Progenitor cell of endocrine pancreas (in vitro differentiated cells): ENCODE measurements at regions not wholly inside any gene's neighbourhood (a gene's known extent, or its start where the extent isn't known, plus 50 kb on each side); places are given as distances from the start of the nearest gene placed in this dataset.

Source experiments
- DNase-seq: peaks from one replicate; pipeline ENCODE4 v3.0.0; 2021; ENCODE audit warnings: low spot score; ENCODE audit not compliant: unreplicated experiment
- H3K27ac Mint-ChIP-seq: 2 replicates; pipeline ENCODE4 v1.8.0; 2021; ENCODE audit warnings: mild to moderate bottlenecking, moderate library complexity, mixed read lengths
- H3K27me3 Mint-ChIP-seq: 2 replicates; pipeline ENCODE4 v1.8.0; 2021; ENCODE audit warnings: mixed read lengths
- H3K36me3 Mint-ChIP-seq: 2 replicates; pipeline ENCODE4 v1.8.0; 2022; ENCODE audit warnings: mixed read lengths; ENCODE audit not compliant: insufficient read depth
- H3K4me1 Mint-ChIP-seq: 2 replicates; pipeline ENCODE4 v1.8.0; 2021; ENCODE audit warnings: low read depth, mixed read lengths
- H3K4me3 Mint-ChIP-seq: 2 replicates; pipeline ENCODE4 v1.8.0; 2021; ENCODE audit warnings: low read depth, mild to moderate bottlenecking, moderate library complexity, mixed read lengths
- H3K9me3 Mint-ChIP-seq: 2 replicates; pipeline ENCODE4 v1.8.0; 2021; ENCODE audit warnings: low read depth, mixed read lengths
- CTCF ChIP-seq: fragments of 200-600 bp; sonication (generic); IDR thresholded peaks from one replicate; pipeline ENCODE4 v1.5.0; 2021; ENCODE audit warnings: antibody characterized with exemption, mild to moderate bottlenecking; ENCODE audit not compliant: unreplicated experiment

DNA sequence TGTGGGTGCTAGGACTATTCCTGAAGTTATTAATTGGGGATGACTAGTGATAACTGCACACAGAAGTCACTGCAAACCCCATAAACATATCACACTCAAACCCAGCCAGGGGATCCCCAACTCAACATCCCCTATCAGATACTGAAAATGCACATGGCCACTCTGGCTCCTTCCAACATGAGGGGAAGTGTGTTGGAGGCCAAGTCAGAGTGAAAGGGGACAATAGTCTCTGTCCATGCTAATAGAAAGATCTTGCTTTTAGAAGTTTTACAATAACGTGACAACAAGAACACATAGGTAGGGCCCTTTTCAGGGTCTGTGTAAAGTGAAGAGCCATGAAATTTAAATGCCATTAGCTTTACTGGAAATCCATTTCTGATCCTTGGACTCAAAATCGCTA, 98.8 kb upstream of the SEMA6A start:
- no peak for DNase-seq
- Mint-ChIP-seq H3K4me3 (no peak overlapping the region), H3K27me3 (no peaks in the 10 kb centered on the region), H3K27ac (no peak overlapping the region), H3K36me3 (no peaks in the 10 kb centered on the region), H3K4me1 (peaks cover 9% of the 10 kb centered on the region), H3K9me3 (no peaks in the 10 kb centered on the region)
- TF ChIP-seq CTCF, result no peak

- Mint-ChIP-seq H3K36me3 (no peaks in the 10 kb centered on the region), H3K27me3 (no peaks in the 10 kb centered on the region), H3K4me1 (peaks cover 8% of the 10 kb centered on the region)
Measured at GRCh38 chr5:116672203-116672602, 97.6 kb upstream of the SEMA6A start.

GRCh38 chr5:116671211-116671736, 96.7 kb upstream of the SEMA6A start:
- Mint-ChIP-seq H3K27ac (no peak overlapping the region), H3K36me3 (no peaks in the 10 kb centered on the region), H3K4me1 (peaks cover 2% of the 10 kb centered on the region), H3K27me3 (no peaks in the 10 kb centered on the region), H3K9me3 (no peaks in the 10 kb centered on the region), H3K4me3 (no peak overlapping the region)
- no peak for DNase-seq
- no peak for TF ChIP-seq CTCF

More at GRCh38 chr5:116672203-116672602, 97.6 kb upstream of the SEMA6A start:
- no peak for DNase-seq
- H3K27ac Mint-ChIP-seq, result no peak overlapping the region
- no peak overlapping the region for H3K4me3 Mint-ChIP-seq
- no peak for TF ChIP-seq CTCF
- H3K9me3 Mint-ChIP-seq, result no peaks in the 10 kb centered on the region

GRCh38 chr5:116669261-116670031, 94.8 kb upstream of the SEMA6A start:
- no peaks in the 10 kb centered on the region for H3K36me3 Mint-ChIP-seq
- H3K4me1 Mint-ChIP-seq, result peaks cover 2% of the 10 kb centered on the region
- no peak overlapping the region for H3K27ac Mint-ChIP-seq
- H3K4me3 Mint-ChIP-seq, result no peak overlapping the region
- DNase-seq, result no peak
- no peak for TF ChIP-seq CTCF
- no peaks in the 10 kb centered on the region for H3K27me3 Mint-ChIP-seq
- no peaks in the 10 kb centered on the region for H3K9me3 Mint-ChIP-seq

- DNase-seq, result no peak
- H3K27ac Mint-ChIP-seq, result no peak overlapping the region
- no peak overlapping the region for H3K4me3 Mint-ChIP-seq
- no peak for TF ChIP-seq CTCF
- H3K9me3 Mint-ChIP-seq, result no peaks in the 10 kb centered on the region
- peaks cover 5% of the 10 kb centered on the region for H3K4me1 Mint-ChIP-seq
- no peaks in the 10 kb centered on the region for H3K27me3 Mint-ChIP-seq
- no peaks in the 10 kb centered on the region for H3K36me3 Mint-ChIP-seq
Measured at GRCh38 chr5:116668390-116668789, 93.8 kb upstream of the SEMA6A start.
